ENCODE measurements at regions not wholly inside any gene's neighbourhood (a gene's known extent, or its start where the extent isn't known, plus 50 kb on each side); places are given as distances from the start of the nearest gene placed in this dataset.

GRCh38 chr17:6893382-6894205 lies 62.1 kb upstream of the TEKT1 start:
- Histone ChIP-seq H3K4me1 (no peaks in the 10 kb centered on the region), H3K4me3 (replicated peaks in 1 of 3) (no peak overlapping the region), H3K9me3 (no peaks in the 10 kb centered on the region), H3K27ac (no peak overlapping the region), H3K36me3 (peaks cover 0 to 4% of the 10 kb centered on the region in 2 donors), H3K27me3 (no peaks in the 10 kb centered on the region)
- DNase-seq, result no peak
- intact Hi-C loops (cut with DNase I), result no loop called here
- TF ChIP-seq, protein P1, sequence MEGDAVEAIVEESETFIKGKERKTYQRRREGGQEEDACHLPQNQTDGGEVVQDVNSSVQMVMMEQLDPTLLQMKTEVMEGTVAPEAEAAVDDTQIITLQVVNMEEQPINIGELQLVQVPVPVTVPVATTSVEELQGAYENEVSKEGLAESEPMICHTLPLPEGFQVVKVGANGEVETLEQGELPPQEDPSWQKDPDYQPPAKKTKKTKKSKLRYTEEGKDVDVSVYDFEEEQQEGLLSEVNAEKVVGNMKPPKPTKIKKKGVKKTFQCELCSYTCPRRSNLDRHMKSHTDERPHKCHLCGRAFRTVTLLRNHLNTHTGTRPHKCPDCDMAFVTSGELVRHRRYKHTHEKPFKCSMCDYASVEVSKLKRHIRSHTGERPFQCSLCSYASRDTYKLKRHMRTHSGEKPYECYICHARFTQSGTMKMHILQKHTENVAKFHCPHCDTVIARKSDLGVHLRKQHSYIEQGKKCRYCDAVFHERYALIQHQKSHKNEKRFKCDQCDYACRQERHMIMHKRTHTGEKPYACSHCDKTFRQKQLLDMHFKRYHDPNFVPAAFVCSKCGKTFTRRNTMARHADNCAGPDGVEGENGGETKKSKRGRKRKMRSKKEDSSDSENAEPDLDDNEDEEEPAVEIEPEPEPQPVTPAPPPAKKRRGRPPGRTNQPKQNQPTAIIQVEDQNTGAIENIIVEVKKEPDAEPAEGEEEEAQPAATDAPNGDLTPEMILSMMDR (IDR thresholded peaks at IDR 0.05), result no peak
- TF ChIP-seq POLR2A (IDR thresholded peaks at IDR 0.05), result no peak
- 44 to 45% methylated on average over 28 to 35 of the region's 36 CpGs for WGBS, 2 donors

- no peaks in the 10 kb centered on the region for H3K4me1 ChIP-seq
- no peaks in the 10 kb centered on the region for H3K27me3 ChIP-seq
- no peak overlapping the region for H3K4me3 ChIP-seq (replicated peaks in 1 of 3)
- no peaks in the 10 kb centered on the region for H3K9me3 ChIP-seq
- DNase-seq, result no peak
- TF ChIP-seq, protein P1 (IDR thresholded peaks at IDR 0.05), result peak in 2 of 6 experiments; percentile 8 to 14
- TF ChIP-seq POLR2A (IDR thresholded peaks at IDR 0.05), result no peak
- peaks cover 0 to 4% of the 10 kb centered on the region in 2 donors for H3K36me3 ChIP-seq
- H3K27ac ChIP-seq, result no peak overlapping the region
- intact Hi-C loops (cut with DNase I), result no loop called here
- 45 to 47% methylated on average over 17 to 18 of the region's 18 CpGs for WGBS, 2 donors
These were observed 62.6 kb upstream of the TEKT1 start for GRCh38 chr17:6894206-6894528.

- no peak for DNase-seq
- 87 to 94% methylated on average over 3 of the region's 3 CpGs for WGBS, 2 donors
- TF ChIP-seq, protein P1 (IDR thresholded peaks at IDR 0.05), result no peak
- TF ChIP-seq POLR2A (IDR thresholded peaks at IDR 0.05), result no peak
- Histone ChIP-seq H3K36me3 (peaks cover 0 to 4% of the 10 kb centered on the region in 2 donors), H3K9me3 (no peaks in the 10 kb centered on the region), H3K4me1 (no peaks in the 10 kb centered on the region), H3K27ac (no peak overlapping the region), H3K4me3 (replicated peaks in 1 of 3) (no peak overlapping the region), H3K27me3 (no peaks in the 10 kb centered on the region)
- intact Hi-C loops (cut with DNase I), result no loop called here
These were observed 69.6 kb upstream of the TEKT1 start for GRCh38 chr17:6901086-6901485.

DNA sequence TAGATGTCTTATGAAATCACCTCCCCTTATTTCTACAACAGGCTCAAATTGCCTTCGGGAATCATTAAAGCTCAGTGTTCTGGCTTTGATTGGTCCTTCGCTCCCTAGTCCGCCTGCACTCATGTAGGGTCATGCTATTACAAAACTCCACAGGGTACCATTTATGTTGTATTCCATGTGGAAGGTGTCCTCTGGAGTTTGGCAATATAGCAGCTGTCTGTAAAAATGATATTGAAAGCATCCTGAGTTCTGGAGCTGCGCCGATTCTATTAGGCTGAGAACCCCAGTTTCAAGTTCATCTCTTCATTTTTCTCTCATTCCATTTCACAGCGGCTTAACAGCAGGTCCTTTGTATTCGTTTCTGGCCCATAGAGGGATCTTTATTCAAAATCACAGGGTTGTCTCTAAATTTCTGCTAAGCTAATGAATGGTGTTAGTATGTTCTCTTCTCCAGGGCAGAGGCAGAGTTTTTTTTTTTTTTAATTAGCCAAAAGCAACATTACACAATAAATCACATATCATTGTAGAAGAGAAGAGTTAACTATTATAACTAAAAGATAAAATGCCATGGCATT lies 71.9 kb upstream of the TEKT1 start:
- H3K27me3 ChIP-seq, result no peaks in the 10 kb centered on the region
- H3K27ac ChIP-seq, result no peak overlapping the region
- H3K9me3 ChIP-seq, result no peaks in the 10 kb centered on the region
- DNase-seq, result no peak
- no peaks in the 10 kb centered on the region for H3K36me3 ChIP-seq
- 90 to 94% methylated on average over 7 of the region's 7 CpGs for WGBS, 2 donors
- TF ChIP-seq POLR2A (IDR thresholded peaks at IDR 0.05), result no peak
- no peaks in the 10 kb centered on the region for H3K4me1 ChIP-seq
- no peak overlapping the region for H3K4me3 ChIP-seq (replicated peaks in 1 of 3)
- intact Hi-C loops (cut with DNase I), result no loop called here

DNA sequence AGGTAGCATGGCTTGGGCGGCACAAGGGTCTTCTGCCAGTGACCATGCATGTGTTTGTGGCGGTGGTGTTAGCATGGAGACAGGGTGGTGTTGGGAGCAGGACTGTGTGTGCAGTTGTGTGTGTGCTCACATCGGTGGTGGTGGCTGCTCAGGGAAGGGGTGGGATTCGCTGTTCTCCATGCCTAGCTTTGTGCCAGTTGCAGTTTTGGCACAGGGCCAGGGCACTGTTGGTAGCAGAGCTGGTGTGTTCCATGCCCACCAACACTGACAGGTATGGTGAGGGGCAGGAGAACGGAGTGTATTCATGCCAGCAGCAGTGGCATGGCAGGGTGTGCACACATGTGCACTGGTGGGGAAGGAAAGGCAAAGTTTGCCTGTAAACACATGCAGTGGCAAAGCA lies 77.3 kb upstream of the TEKT1 start:
- 85 to 96% methylated on average over 4 to 5 of the region's 5 CpGs for WGBS, 2 donors
- Histone ChIP-seq H3K27me3 (no peaks in the 10 kb centered on the region), H3K27ac (no peak overlapping the region), H3K4me1 (peaks cover 0 to 3% of the 10 kb centered on the region in 2 donors), H3K4me3 (replicated peaks in 1 of 3) (no peak overlapping the region), H3K9me3 (no peaks in the 10 kb centered on the region), H3K36me3 (no peaks in the 10 kb centered on the region)
- no peak for DNase-seq
- intact Hi-C loops (cut with DNase I), result no loop called here
- TF ChIP-seq, protein P1 (IDR thresholded peaks at IDR 0.05), result no peak
- TF ChIP-seq POLR2A (IDR thresholded peaks at IDR 0.05), result no peak
